HG02884 (cell line): ENCODE measurements at regions not wholly inside any gene's neighbourhood (a gene's known extent, or its start where the extent isn't known, plus 50 kb on each side); places are given as distances from the start of the nearest gene placed in this dataset.

Source experiments
- ATAC-seq: cut with Tn5 transposase; IDR thresholded peaks from one replicate; pipeline ENCODE4 v1.9.1; 2021; ENCODE audit warnings: mild to moderate bottlenecking, moderate library complexity; ENCODE audit not compliant: unreplicated experiment

DNA sequence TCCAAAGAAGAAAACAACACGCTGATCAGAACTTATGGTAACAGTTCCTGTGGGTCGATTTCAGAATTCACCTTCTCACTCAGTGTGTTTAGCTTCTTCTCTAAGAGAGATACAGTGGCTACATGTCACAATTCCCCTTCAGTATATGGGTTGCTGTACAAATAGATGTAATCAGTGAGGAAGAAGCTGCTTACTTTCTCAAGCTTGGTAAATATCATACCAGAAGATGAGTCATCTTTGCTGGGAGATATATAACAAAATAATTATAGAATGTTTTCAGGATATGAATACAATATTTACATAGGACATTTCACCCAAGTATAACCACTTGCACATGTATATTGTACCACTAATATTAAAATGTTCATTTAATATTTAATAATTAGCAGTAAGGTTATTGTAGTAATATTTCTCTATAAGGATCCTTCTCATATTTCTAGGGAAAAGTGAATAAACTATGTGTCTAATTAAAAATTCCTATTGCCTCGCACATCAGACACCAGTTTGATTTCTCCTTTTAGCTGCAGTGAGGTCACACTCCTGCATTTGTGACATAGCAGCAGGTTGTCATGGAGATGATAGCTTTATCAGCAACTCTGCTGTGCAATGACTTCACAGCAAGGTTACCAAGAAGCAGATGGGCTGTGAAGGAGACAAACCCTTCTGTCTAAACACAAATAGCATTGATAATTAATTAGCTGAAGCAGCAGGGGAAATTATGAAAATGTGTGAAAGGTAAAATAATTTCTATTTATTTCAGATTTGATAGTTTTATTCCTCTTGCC lies 211.4 kb downstream of the TUSC7 start:
- ATAC-seq, result no peak

GRCh38 chr3:116927918-116928317 lies 218.3 kb downstream of the TUSC7 start:
- no peak for ATAC-seq

- no peak for ATAC-seq
Measured at GRCh38 chr3:116929505-116930222, 220.1 kb downstream of the TUSC7 start.

GRCh38 chr3:116930786-116931185 lies 221.2 kb downstream of the TUSC7 start:
- no peak for ATAC-seq

DNA sequence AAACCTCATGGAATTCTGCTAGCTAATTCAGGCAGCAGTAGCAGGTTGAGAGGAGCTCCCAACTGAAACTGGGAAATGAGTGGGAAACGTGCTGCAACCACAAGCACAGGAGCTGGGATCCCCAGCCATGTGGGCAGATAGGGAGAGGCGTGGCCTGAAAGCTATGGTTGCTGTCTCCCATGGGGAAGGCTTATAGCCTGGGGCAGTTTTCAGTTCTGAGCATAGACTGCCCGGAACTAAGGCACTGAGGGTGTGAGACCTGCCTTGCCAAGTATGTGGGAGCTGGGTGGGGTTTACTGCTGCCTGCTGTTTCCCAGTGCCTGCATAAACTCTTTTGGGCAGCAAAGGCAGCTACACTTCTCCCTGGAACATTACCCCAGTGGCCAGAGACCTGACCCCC lies 229.5 kb downstream of the TUSC7 start:
- no peak for ATAC-seq

DNA sequence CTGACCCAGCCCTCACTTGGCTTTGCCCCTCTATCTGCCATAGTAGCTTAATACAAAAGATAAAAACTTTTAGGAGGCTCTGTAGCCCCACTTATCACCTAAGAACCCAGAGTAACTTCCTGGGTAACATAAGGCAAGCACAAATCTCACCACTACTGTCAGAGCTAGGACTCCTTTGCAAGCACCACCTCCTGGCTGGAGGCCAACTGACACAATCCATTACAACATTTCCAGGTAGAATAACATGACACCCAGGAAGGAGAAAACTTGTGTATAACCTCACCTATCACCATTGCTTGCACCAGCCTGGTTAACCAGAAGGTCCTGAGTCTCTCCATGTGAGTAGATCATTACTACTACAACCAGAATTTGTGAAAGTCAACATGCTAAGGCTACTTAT lies 230.0 kb downstream of the TUSC7 start:
- ATAC-seq, result no peak

GRCh38 chr3:116940719-116941118 lies 231.1 kb downstream of the TUSC7 start:
- no peak for ATAC-seq

GRCh38 chr3:116946376-116946775 lies 236.8 kb downstream of the TUSC7 start:
- no peak for ATAC-seq

GRCh38 chr3:116947148-116947547 lies 237.6 kb downstream of the TUSC7 start:
- ATAC-seq, result no peak

- no peak for ATAC-seq
Measured at GRCh38 chr3:116947809-116948208, 238.2 kb downstream of the TUSC7 start.

GRCh38 chr3:116950301-116951055 lies 240.9 kb downstream of the TUSC7 start:
- ATAC-seq, result no peak

GRCh38 chr3:116951610-116952009 lies 242.0 kb downstream of the TUSC7 start:
- ATAC-seq, result no peak

GRCh38 chr3:116958291-116958690 lies 248.7 kb downstream of the TUSC7 start:
- ATAC-seq, result no peak

GRCh38 chr3:116961106-116961505 lies 251.5 kb downstream of the TUSC7 start:
- no peak for ATAC-seq

DNA sequence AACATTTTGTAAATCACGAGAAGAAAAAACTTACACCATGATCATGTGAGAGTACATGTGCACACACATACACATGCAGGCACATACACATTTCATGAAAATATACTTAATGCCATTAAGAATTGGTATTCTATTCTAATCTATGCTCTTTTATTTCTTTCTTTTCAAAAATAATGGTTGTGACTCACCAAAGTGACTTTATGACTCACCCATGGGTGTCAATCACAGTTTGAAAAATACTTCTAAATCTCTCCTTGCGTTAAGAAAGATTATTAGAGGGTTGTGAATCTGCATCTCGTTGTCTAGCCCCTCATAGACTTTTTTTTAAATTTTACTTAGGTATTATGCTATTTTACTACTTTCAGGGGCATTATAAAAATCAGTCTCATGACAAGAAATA lies 254.2 kb downstream of the TUSC7 start:
- ATAC-seq, result no peak

- ATAC-seq, result no peak
Measured at GRCh38 chr3:116966649-116967048, 257.1 kb downstream of the TUSC7 start.

DNA sequence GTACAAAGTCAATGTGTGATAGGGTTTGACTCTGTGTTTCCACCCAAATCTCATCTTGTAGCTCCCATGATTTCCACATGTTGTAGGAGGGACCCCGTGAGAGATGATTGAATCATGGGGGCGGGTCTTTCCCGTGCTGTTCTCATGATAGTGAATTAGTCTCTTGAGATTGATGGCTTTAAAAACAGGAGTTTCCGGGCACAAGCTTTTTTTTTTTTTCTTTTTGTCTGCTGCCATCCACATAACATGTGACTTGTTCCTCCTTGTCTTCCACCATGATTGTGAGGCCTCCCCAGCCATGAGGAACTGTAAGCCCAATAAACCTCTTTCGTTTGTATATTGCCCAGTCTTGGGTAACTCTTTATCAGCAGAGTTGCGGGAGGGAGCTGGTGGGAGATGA lies 259.6 kb downstream of the TUSC7 start:
- ATAC-seq, result no peak

GRCh38 chr3:116969646-116970045 lies 260.1 kb downstream of the TUSC7 start:
- no peak for ATAC-seq

GRCh38 chr3:116971531-116971930 lies 262.0 kb downstream of the TUSC7 start:
- ATAC-seq, result no peak

DNA sequence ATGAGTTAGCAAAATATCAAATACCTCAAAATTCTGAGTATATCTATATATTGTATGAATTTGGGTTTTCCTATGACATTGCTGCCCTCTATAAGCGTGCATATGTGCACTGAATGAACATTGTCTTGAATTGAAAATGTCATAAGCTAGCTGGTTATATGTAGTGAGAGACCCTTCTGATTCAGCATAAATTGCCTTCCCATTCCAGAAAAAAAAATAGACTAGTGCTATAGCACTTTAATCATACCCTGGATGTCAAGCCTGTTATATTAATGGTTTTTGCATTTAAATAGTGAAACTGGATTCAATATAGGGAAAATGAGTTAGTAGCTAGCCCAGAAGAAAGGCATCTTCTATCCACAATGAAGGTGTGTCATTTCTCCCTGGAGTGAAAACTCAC lies 265.1 kb downstream of the TUSC7 start:
- no peak for ATAC-seq

DNA sequence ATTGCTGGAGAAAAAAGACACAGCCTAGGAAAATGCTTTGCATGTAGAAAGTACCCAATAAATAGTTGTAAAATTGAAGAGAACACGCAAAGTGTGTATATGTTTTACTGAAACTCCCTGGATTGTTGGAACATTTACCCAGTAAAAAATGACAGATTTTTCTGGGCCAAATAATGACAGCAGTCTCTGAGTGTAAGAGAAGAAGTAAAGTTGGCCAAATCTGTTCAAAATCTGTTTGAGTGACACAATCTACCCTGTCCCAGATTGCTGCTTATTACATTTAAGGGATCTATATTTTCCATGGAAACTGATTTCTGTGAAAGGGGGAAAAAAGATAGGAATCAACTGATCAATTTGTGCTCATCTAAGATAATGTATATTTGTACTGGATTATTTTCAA lies 267.9 kb downstream of the TUSC7 start:
- ATAC-seq, result no peak

DNA sequence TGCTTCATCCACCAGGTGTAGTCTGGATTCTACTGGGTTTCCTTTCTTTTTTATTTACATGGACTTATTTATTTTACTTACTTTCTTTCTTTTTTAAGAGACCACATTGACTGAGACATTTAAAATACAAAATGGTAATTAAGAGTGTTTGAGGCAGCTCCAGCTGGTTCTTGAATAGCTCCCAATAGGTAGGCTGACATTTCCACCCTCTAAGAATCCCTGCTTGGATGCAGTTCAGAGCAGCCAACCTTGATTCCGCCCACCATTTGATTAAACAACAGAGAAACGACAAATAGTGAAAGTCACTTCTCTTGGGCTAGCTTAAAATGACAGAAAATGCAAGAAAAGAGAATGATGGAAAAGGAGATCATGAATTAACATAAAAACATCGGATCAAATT lies 270.5 kb downstream of the TUSC7 start:
- no peak for ATAC-seq
